ENCODE measurements at regions not wholly inside any gene's neighbourhood (a gene's known extent, or its start where the extent isn't known, plus 50 kb on each side); places are given as distances from the start of the nearest gene placed in this dataset.
"Not testable (repeated sequence)": the region's sequence is repeated elsewhere in the genome, so short reads cannot be mapped to it uniquely, and the experiment has no call there.

DNA sequence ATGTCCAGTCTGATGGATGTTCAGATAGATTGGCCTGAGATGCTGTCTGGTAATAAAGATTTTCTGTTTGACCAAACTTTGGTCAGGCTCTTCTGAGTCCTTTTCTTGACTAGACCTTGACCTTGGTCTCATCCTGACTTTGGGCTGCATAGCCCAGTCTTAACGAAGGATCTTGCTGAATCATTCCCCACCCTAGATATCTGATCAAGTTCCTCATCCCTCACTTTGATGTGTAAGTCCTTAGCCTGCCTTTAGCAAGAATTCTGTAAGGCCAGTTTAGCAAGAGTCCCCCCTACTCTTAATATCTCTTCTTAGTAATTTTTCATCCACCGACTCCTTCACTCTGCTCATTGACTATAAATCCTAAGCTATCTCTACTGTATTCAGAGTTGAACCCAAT, 244.4 kb upstream of the JADE1 start:
- no peak for DNase-seq

- no peak for DNase-seq
Measured at GRCh38 chr4:128564081-128564630, 245.3 kb upstream of the JADE1 start.

DNA sequence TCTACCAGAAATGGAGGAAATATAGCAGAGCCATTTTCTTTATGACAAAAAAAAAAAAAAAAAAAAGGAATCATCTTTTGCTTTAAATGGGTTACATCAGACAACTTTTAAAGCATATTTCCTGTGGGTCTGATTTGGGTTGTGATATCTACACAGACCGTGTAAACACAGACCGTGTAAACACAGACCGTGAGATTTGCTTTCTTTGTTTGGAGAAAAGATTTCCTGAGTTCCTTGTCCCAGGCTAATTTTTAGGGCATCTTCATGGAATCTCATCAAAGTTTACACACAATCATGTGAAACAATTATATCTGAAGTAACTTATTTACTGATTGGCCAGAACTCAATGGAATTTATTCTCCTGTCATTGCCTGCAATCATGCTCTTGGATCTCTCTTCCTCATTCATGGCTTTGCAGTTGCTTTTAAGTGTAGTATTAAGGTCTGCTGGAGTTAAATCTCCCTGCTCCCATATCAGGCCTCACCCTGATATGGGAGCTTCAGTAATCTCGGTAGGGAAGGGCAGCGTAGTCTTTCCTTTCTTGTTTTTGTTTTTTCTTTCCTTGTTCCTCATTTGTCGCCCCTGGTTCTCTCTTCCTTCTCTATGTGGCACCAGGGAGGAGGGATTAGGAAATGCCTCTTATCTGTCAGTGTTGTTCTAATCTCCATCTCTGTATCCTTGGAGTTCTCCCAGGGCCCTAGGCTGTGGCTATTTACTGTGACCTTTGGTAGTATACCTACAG, 248.6 kb upstream of the JADE1 start:
- no peak for DNase-seq

- DNase-seq, result no peak
Measured at GRCh38 chr4:128558896-128559679, 250.4 kb upstream of the JADE1 start.

- no peak for DNase-seq
Measured at GRCh38 chr4:128556756-128557155, 252.7 kb upstream of the JADE1 start.

GRCh38 chr4:128553686-128554515, 255.6 kb upstream of the JADE1 start:
- DNase-seq, result no peak

- DNase-seq, result no peak
Measured at GRCh38 chr4:128552586-128552907, 257.0 kb upstream of the JADE1 start.

DNA sequence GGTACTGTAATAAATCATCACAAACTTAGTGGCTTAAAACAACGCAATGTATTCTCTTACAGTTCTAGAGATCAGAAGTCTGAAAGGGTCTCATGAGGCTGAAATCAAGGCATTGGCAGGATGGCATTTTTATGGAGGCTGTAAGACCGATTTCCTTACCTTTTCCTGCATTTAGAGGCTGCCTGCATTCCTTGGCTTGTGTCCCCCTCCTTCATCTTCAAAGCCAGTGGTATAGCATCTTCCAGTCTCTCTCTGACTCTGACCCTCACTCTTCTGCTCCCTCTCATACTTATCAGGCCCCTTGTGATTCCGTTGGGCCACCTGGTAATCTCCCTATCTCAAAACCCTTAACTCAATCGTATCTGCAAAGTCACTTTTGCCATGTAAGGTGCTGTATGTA, 258.2 kb upstream of the JADE1 start:
- DNase-seq, result no peak

- DNase-seq, result no peak
Measured at GRCh38 chr4:128550060-128550459, 259.4 kb upstream of the JADE1 start.

GRCh38 chr4:128549636-128550035, 259.9 kb upstream of the JADE1 start:
- DNase-seq, result no peak

DNA sequence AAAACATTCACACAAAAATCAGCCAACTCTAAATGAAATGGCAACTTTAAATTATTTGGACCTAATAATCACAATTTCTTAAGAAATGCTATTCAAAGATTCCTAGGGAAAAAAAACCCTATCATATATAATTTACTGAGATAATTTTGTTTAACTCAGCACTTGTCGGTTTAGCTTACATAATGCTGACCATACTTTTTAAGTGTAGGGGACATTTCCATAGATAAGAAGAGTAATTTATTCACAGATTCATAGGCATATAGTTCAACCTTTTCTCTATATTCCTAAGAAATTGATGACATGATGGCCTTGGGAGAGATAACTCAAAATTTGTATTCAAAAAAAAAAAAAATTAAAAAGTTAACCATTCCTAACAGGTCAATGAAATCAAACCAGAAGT, 260.8 kb upstream of the PGRMC2 start:
- DNase-seq, result no peak

DNA sequence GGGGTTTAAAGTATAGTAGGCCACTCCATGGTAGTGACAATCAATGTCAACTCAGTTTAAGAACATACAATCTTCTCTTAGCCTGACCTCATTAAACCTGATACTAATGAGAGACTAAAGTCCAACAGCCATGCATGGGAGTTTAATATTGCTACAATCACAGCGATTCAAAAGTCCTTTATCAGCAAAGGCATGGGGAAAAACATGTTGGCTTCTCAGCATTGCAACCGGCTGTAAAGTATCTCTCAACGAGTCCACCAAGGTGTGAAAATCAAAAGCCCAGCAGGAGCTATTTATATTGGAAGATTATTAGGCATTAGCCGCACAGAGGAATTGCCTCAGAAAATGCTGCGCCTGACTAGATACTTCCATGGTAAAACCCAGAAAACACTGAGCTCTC, 256.7 kb upstream of the PGRMC2 start:
- DNase-seq, result no peak

DNA sequence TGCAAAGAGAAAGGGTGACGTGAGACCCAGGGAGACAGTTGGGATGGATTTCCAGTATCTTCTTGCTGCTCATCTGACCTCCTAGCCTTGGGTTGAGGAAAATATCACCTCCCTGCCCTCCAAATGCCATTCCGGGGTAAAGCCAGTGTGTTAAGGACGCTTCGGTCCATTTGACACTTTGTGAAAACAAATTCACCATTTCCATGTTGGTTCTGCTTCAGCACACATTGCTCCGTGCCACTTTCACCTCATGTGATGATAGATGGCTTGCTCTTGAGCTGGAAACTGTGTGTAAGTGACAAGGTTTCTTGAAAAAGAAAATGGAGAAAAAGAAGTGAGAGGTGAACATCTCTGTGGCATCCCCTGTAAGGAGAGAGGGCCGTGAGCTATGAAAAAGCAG, 256.1 kb upstream of the PGRMC2 start:
- no peak for DNase-seq

DNA sequence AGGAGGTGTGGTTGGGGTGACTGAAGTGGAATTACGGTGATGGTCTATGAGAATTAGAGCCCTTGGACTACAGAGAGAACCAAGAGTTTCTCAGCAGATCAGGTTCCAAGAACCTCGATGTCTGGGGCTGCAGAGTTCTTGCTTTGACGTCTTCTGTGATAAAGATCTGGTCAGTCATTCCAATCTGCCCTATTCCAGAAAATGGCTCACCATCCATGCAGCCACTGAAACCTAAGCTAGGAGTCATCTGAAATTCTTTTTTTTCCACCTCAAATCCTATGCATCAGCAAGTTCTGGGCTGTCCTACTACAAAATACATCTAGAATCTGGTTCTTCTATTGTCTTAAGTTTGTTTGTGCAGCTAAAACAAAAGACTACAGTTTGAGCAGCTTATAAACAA, 254.4 kb upstream of the PGRMC2 start:
- DNase-seq, result no peak

GRCh38 chr4:128540122-128540521, 252.5 kb upstream of the PGRMC2 start:
- no peak for DNase-seq

GRCh38 chr4:128538111-128538882, 250.7 kb upstream of the PGRMC2 start:
- DNase-seq, result no peak

GRCh38 chr4:128536746-128537145, 249.1 kb upstream of the PGRMC2 start:
- no peak for DNase-seq

GRCh38 chr4:128535510-128535909, 247.9 kb upstream of the PGRMC2 start:
- not testable (repeated sequence) for DNase-seq

- no peak for DNase-seq
Measured at GRCh38 chr4:128528793-128529553, 241.4 kb upstream of the PGRMC2 start.

DNA sequence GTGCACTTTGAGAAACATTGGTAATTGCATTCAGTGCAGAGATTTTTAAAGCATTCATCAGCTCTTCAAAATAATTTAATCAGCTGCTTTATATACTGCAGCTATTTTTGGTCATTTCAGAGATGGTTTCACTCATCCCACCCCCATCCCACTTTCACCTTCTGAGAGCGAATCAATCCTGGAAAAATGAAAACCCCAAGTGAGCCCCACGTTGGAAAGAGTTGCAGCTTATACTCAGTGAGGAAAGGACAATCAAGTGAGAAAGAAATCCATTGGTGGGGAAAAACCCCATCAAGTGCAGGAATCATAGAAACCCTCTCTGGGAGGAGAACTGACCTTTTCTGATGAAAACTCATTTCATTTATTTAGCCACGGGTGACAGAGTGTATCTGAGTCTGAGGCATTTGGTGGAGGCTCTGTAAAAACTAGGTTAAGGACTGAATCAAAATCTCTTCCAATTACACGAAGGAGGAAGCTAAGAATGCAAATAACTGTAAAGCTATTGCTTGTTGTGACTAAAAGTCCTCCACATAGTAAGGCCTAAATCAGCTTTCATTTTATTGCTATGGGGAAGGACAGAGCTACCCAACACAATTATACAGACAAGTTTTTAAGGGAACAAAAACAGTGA, 240.4 kb upstream of the PGRMC2 start:
- DNase-seq, result no peak

DNA sequence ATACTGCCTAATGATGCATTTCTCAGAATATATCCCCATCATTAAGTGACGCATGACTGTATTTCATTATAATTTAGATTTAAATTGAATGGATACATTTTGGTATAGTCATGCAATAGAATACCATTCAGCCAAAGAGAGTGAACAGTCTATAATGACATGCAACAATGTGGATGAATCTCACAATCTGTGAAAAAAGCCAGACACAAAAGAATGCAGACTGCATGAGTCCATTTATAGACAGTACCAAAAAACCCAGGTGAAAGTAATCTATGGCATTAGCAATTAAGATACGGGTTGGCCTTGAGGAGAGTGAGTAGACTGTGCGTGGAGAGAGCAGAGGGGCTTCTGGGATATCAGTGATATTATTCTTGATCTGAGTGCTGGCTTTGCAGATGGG, 239.7 kb upstream of the PGRMC2 start:
- DNase-seq, result no peak
